Bone marrow (tissue), 2 donors: ENCODE measurements at regions not wholly inside any gene's neighbourhood (a gene's known extent, or its start where the extent isn't known, plus 50 kb on each side); places are given as distances from the start of the nearest gene placed in this dataset.
A peak's percentile ranks its signal among the peaks of the same experiment; 100 is the strongest.

Experiments
- DNase-seq, 2 donors: peaks; one replicate each; lab custom pipeline; 2025; lab: John Stamatoyannopoulos, UW

DNA sequence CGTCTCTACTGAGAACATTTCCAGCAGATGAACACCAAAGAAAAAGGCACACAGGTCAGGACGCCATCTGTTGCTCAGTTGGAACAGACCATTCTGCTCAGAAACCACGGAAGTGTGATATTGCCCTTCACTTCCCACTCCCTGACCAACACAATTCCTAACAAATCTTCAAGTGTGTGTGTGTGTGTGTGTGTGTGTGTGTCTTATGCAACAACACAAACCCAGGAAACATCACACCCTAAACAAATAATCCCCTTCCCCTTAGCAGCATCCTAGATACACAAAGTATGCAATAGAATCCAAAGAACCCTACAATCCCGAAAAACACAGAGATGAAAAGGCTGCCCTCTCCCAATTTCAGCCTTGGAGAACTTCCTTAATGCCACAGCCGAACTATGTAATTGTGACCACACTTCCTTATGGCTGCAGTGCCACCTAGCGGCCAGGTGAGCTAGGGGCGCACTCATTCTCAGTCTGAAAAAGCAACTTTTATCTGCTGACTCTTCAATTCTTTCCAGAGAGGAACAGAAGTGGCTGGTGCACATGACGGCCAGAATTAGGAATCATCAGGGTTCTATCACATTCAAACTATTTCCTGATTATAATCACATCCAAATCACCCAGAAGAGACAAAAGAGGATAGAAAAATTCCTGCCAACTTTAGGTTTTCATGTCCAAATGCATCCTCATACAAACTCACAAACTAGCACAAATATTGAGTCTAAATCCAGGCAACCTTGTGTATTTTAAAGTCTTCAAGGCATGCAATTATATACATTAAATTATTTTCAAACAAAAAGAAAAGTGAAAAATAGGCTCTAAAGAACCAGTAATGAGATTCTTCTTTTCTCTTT lies 164.9 kb downstream of the DHX15 start:
- DNase-seq, result peak; percentile 1 to 2

- no peak for DNase-seq
Observed at GRCh38 chr4:24417206-24417605, 167.1 kb downstream of the DHX15 start.

- no peak for DNase-seq
Observed at GRCh38 chr4:24416293-24416692, 168.1 kb downstream of the DHX15 start.

DNA sequence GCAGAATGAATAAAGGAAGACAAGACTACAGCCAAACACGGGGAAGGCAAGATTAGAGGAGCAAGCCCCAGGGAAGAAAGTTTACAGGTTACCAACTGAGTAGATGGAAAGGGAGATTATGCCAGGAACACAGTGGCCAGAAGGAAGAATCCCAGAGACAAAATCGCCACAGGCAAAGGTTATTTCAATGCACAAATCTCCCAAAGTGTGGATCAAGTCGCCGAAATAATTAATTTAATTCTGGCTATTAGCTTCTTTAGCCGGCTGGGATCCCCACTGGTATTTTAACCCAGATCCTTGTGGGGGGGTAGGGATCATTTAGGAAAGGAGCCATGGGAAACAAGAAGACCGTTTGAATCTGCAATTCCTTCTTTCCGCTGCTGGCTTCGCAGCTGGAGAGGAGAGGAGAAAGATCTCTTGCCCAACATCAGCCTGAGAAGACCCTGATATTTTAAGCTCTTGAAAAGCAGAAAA lies 171.0 kb downstream of the DHX15 start:
- no peak for DNase-seq

DNA sequence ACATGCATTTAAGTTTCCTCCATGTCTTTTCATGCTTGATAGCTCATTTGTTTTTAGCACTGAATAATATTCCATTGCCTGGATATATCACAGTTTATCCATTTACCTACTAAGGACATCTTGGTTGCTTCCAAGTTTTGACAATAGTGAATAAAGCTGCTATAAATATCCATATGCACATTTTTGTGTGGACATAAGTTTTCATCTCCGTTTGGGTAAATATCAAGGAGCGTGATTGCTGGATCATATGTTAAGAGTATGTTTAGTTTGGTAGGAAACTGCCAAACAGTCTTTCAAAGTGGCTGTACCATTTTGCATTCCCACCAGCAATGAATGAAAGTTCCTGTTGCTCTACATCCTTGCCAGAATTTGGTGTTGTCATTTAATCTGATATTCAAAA lies 172.5 kb downstream of the DHX15 start:
- no peak for DNase-seq

DNA sequence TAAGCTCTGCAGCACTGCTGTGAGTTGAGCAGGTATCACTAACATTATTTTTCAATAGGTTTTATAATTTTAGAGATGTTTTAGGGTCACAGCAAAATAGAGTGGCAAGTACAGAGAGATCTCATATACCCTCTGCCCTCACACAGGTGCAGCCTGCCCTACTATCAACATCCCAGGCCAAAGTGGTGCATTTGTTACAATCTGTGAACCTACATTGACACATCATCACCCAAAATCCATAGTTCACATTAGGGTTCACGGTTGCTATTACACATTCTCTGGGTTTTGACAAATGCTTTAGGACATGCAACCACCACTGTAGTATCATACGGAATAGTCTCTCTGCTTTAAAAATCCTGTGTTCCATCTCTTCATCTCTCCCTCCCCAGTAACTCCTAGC lies 173.1 kb downstream of the DHX15 start:
- no peak for DNase-seq

- no peak for DNase-seq
Observed at GRCh38 chr4:24408640-24409039, 175.7 kb downstream of the DHX15 start.

DNA sequence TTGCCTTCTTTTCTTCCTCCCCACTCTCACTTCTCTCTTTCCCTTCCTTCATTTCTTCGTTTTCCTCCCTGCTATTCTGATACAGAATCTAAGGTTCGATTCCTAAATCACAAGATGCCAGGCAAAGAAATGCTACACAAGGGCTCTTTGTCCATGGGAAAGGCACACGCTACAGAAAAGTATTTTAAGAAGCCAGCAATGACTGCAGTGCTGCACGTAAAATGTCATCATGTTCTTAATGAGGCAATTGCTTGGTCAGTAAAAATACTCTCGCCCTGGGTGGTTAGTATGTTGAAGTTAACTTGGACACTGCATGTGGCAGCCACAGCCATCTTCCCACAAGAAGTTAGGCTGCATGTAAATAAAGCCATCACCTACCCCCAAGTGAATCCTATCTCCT lies 178.4 kb downstream of the DHX15 start:
- DNase-seq, result no peak

DNA sequence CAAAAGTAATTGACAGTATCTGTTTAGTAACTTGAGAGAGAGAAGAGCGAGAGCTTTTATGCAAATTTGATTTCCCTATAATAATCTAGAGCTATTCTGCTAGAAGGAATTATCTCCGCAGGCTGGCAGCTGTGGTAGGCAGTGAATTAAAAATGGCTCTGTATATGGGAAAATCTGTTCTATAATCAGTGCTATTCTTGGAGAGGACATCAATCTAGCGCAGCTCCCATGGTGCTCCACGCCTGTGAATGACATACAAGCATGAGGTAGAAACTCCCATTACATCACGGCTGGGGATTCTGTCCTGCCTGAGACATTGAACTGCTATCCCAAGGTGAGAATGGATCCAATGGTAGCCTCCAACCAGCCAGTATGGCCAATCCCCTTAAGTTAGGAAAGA lies 179.0 kb downstream of the DHX15 start:
- no peak for DNase-seq

DNA sequence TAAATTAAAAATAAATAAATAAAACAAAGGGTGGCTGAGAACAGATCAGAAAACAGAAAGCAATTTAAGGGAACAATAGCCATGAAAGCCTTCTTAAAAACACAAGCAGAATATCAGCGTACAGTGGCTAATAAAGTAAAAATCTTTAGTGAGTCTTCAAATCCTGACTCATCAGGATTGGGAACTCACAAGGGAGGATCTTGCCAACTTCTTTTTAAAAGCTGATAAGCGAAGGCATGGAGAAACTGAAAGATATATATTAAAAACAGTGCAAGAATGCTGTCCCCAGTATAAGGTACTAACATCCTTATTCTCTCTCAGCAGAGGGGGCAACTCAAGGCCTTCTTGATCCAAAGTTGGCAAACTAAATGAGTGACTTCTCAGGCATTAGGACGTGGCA lies 180.1 kb downstream of the DHX15 start:
- DNase-seq, result no peak

GRCh38 chr4:24403265-24403664 lies 181.1 kb downstream of the DHX15 start:
- no peak for DNase-seq

DNA sequence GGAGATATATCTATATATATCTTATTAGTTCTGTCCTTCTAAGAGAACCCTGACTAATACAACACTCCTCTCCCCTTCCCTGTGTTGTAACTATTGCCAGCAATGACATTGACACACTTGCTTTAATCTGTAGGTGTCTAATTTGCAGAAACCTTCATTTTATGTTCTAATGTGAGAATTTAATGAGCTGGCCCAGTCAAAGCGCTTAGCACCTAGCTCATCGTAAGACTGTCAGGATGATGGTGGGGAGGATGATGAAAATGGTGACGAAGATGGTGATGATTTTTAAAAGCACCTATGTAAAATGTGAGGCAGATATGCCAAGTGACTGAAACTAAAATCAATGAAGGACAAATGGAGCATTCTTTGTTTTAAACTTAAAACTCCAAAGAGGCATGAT lies 183.8 kb downstream of the DHX15 start:
- DNase-seq, result no peak

DNA sequence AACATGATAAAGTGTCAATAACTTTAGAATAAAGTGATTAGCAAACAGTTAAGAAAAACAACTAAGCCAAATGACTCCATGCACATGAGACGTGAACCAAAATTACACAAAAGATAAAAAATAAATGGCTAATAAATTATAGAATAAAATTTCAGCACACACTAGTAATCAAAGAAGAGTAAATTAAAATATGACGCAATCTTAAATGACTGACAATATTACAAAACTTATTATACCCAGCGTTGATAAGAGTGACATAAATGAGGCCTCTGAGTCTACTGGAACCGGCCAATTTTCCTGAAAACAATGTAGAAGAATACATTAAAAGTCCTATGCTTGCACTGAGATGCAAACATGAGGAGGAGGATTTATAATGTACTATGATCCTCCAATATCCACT lies 187.4 kb downstream of the DHX15 start:
- DNase-seq, result no peak

- no peak for DNase-seq
Observed at GRCh38 chr4:24395937-24396336, 188.4 kb downstream of the DHX15 start.

DNA sequence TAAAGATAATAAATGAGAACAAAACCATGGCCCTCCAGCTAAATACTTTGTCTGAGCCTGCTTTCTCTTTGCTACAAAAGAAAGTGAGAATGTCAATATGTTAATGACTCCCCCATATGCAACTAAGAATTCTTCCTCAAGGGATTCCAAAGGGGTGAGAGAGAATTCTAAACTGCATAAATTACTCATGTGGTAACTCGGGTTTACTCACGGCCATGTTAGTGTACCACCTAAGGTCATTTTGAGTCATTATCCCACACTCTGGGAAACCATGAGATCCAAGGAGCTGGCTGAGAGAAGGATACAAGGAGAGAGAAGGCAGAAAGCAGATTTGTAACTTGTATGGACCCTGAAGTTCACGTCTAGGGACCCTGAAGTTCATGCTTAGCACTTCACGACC lies 190.3 kb downstream of the DHX15 start:
- no peak for DNase-seq

DNA sequence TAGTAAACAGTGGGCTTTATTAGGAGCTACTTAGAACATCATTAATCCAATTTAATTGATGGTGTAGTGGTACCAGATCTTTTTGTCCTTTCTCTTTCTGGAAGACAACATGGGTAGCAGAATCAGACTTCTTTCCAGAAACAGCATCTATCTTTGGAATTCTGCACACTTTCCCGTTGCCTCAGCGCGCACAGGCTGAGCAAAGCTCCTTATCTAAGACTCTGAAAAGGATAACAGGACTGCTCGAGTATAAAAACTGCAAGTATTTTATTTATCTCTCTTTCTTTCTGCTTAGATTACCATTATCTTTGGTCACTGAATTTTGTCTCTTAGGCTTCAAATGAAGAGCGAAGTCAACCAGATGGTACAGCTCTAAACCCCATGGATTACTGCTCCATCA lies 191.7 kb downstream of the DHX15 start:
- no peak for DNase-seq

DNA sequence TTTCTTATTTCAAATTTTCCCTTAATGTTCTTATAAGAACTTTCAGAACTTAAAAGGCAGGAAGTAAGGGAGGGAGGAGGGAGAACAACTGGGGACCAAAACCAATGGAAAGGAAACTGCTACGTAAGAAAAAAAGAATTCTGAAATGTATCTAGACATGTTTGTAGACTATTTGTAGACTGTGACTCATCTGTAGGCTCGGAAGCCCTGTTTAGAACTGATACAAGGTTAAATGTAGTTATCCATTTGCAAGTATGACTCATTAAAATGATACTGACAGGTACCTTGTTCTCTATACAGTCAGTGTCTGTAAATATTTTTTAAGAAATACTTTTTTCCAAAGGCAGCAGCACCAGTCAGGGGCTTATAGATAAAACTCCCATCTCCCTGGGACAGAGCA lies 202.0 kb downstream of the DHX15 start:
- no peak for DNase-seq

- DNase-seq, result no peak
Observed at GRCh38 chr4:24380957-24381665, 203.2 kb downstream of the DHX15 start.

- DNase-seq, result no peak
Observed at GRCh38 chr4:24373704-24374103, 210.7 kb downstream of the DHX15 start.

- no peak for DNase-seq
Observed at GRCh38 chr4:24372881-24373280, 211.5 kb downstream of the DHX15 start.

DNA sequence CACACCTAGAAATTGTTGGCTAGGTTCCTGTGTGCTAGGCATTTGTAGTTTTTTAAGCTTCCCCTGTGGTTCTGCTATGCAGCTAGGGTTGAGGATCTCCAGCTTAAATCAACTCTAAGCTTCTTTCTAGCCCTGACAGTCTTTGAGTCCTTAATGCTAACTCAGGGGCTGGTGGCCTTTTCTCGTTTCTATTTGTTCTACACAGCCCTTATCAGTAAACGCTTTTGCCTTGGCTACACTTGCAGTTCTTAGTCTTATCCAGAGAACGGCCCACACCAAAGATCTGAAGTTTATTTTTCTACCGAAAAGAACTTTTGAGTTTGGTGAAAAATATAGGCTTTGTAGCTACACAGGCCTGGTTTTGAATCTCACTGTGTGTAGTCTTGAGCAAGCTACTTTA lies 212.0 kb downstream of the DHX15 start:
- DNase-seq, result no peak

DNA sequence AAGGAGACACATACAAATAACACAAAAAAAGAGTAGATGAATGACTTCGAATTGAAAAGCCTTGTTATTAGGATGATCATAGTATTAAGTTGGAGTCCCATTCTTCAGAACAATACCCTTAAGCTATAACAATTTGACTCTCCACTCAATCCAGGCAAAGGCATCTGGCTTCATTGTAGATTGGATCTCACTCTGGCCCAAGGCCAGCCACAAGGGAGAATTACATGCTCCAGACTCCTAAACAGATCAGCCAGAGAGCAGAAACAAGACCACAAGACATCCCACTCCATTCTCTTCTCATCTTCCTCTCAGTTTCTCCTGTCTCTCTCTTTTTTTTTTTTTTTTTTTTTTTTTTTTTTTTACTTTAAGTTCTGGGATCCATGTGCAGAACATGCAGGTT lies 213.9 kb downstream of the DHX15 start:
- no peak for DNase-seq

- DNase-seq, result no peak
Observed at GRCh38 chr4:24369507-24370029, 214.8 kb downstream of the DHX15 start.
